ENCODE measurements at regions not wholly inside any gene's neighbourhood (a gene's known extent, or its start where the extent isn't known, plus 50 kb on each side); places are given as distances from the start of the nearest gene placed in this dataset.

DNA sequence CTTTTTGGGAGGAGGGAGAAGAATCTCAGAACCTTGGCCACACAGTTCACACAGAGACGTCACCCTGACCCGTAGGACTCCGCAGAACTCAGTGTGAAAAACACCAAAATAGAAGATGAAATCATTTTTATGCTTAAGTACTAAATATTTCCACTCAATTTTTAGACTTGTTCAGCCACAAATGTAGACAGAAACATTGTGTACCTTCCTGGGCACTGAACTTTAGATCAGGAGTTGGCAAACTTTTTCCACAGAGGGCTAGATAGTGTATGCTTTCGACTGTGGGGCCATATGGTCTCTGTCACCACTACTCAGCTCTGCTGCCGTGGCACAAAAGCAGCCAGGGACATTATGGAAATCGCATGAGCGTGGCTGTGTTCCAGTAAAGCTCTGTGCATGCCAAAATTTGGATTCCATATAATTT is 61.8 kb upstream of the STOX2 start:
- DNase-seq (ENCODE audit: low read depth in 4 of 4, low spot score in 3 of 4) = no peak

DNA sequence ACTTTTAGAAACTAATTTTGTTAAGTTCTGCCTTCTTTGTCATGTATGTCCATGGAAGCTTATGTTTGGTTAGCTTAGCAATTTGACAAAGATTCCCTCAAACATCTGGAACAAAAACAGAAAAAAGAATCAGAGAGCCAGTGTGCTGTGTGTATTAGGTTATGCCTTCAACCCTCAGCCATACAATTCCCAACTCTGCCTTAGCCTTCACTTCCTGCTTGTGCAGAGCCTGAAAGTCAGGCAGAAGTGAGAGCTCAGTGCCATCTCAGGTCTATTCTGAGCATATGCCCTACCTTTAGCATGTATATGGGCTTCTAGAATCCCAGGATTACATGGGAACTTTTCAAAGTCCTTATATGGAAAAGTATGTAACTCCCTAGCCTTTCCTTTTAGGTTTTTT is 58.2 kb upstream of the STOX2 start:
- no peak for DNase-seq (ENCODE audit: low read depth in 4 of 4, low spot score in 3 of 4)

DNA sequence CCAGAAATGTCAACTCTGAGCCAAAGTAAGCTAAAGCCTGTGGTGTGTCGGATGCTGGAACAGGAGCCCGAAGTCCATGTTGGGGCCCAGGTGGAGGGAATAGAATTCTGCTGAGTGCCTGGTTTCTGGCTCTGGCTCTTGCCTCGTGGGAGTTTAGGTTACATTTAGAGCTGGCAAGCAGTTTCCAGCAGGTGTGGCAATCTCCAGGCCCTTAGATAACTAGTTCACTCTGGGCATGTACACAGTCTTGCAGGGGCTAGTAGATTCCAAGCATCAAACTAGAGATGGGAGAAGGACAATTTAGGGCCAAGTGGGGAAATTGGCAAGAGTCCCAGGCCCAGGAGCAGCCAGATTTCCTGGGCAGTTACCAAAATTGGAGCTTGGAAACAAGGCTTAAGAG is 56.3 kb upstream of the STOX2 start:
- DNase-seq (ENCODE audit: low read depth in 4 of 4, low spot score in 3 of 4) = no peak

DNA sequence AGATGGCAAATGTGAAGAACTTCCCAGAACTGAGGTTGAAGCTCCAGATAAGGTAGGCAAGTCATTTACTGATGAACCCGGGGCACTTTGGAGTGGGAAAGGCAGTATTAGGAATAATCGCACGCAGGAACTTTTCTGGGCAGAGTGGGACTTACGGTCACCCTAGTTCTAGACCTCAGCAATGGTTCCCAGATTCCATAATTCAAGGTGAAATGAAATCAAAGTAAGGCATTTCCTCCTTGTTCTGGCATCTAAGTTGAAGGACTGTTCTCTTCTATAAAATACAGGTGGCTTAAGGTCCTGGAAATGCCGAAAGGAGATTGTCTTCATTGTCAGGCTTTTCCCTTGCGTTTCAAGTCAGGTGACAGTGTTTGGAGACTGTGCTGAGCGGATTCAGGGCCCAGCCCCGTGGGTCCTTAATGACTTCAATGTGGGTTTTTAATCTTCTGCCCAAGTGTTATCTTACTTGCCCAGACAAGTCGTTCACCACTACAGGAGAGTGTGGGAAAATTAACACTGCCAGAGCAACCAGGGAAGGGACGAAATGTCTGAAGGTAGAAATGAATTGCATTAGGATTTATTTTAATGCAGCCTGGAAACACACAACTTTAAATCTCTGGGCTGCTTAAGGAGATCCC is 52.1 kb upstream of the STOX2 start:
- DNase-seq (ENCODE audit: low read depth in 4 of 4, low spot score in 3 of 4) = no peak

DNA sequence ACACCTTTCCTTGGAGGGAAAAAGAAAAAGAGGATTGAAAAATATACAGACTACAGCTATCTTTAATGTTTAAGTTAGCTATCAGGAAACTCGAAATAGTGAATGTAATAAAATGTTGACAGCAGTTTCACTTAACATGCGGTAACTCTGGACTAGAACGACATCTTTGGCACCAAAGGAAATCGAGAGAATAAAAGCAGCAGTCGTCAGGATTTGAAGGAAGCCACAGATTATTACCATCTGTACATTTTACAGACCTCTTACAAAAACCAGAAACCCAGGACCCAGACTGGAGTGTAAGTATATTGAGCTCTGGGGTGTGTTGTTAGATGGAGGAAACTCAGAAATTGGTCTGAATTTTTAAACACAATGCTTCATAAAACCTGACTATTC is 51.6 kb upstream of the STOX2 start:
- no peak for DNase-seq (ENCODE audit: low read depth in 4 of 4, low spot score in 3 of 4)
